GM11168 (cell line): ENCODE measurements at regions not wholly inside any gene's neighbourhood (a gene's known extent, or its start where the extent isn't known, plus 50 kb on each side); places are given as distances from the start of the nearest gene placed in this dataset.

Experiments
- in situ Hi-C: fragments of 300-500 bp; cut with MboI; formaldehyde crosslinking; loops from one replicate; pipeline ENCODE4 v1.12.0; 2022; ENCODE audit warnings: low sequenced_read_pairs; ENCODE audit not compliant: unreplicated experiment

- in situ Hi-C loops: no loop called here
Observed at GRCh38 chr1:58888833-58889232, 105.0 kb upstream of the JUN start.

- in situ Hi-C loops: no loop called here
Observed at GRCh38 chr1:58890113-58890512, 106.3 kb upstream of the JUN start.

GRCh38 chr1:58890609-58891008, 106.8 kb upstream of the JUN start:
- in situ Hi-C loops: no loop called here

GRCh38 chr1:58891347-58891746, 107.5 kb upstream of the JUN start:
- in situ Hi-C loops: no loop called here

GRCh38 chr1:58893257-58893869, 109.5 kb upstream of the JUN start:
- in situ Hi-C loops: no loop called here

GRCh38 chr1:58895082-58895481, 111.2 kb upstream of the JUN start:
- in situ Hi-C loops: no loop called here

GRCh38 chr1:58895559-58896145, 111.8 kb upstream of the JUN start:
- in situ Hi-C loops: no loop called here

GRCh38 chr1:58896246-58897183, 112.7 kb upstream of the JUN start:
- in situ Hi-C loops: no loop called here

- in situ Hi-C loops: no loop called here
Observed at GRCh38 chr1:58898739-58899586, 115.1 kb upstream of the JUN start.

- in situ Hi-C loops: no loop called here
Observed at GRCh38 chr1:58899587-58900271, 115.9 kb upstream of the JUN start.

- in situ Hi-C loops: no loop called here
Observed at GRCh38 chr1:58900396-58900795, 116.5 kb upstream of the JUN start.

GRCh38 chr1:58901008-58901407, 117.2 kb upstream of the JUN start:
- in situ Hi-C loops: no loop called here

- in situ Hi-C loops: no loop called here
Observed at GRCh38 chr1:58902830-58903513, 119.1 kb upstream of the JUN start.

- in situ Hi-C loops: no loop called here
Observed at GRCh38 chr1:58903514-58904298, 119.9 kb upstream of the JUN start.

- in situ Hi-C loops: no loop called here
Observed at GRCh38 chr1:58904299-58905125, 120.7 kb upstream of the JUN start.

- in situ Hi-C loops: no loop called here
Observed at GRCh38 chr1:58905126-58905490, 121.3 kb upstream of the JUN start.

- in situ Hi-C loops: no loop called here
Observed at GRCh38 chr1:58905628-58906221, 121.9 kb upstream of the JUN start.
